ENCODE measurements at regions not wholly inside any gene's neighbourhood (a gene's known extent, or its start where the extent isn't known, plus 50 kb on each side); places are given as distances from the start of the nearest gene placed in this dataset.

GRCh38 chr10:2836921-2837662 is 230.3 kb upstream of the PFKP start:
- DNase-seq = no peak
- WGBS, 3 donors = 90 to 91% (median 90%) methylated on average over 22 of the region's 22 CpGs
- H3K36me3 ChIP-seq (ENCODE audit: insufficient read depth in 1 of 2, low read depth in 1 of 2) = no peaks in the 10 kb centered on the region
- intact Hi-C loops (cut with DNase I) = no loop called here
- TF ChIP-seq, protein P1, sequence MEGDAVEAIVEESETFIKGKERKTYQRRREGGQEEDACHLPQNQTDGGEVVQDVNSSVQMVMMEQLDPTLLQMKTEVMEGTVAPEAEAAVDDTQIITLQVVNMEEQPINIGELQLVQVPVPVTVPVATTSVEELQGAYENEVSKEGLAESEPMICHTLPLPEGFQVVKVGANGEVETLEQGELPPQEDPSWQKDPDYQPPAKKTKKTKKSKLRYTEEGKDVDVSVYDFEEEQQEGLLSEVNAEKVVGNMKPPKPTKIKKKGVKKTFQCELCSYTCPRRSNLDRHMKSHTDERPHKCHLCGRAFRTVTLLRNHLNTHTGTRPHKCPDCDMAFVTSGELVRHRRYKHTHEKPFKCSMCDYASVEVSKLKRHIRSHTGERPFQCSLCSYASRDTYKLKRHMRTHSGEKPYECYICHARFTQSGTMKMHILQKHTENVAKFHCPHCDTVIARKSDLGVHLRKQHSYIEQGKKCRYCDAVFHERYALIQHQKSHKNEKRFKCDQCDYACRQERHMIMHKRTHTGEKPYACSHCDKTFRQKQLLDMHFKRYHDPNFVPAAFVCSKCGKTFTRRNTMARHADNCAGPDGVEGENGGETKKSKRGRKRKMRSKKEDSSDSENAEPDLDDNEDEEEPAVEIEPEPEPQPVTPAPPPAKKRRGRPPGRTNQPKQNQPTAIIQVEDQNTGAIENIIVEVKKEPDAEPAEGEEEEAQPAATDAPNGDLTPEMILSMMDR (IDR thresholded peaks at IDR 0.05) = no peak
- H3K27ac ChIP-seq = no peak overlapping the region
- no peak overlapping the region for H3K4me3 ChIP-seq
- H3K27me3 ChIP-seq (ENCODE audit: insufficient read depth in 3 of 3, low read length in 2 of 3) = no peaks in the 10 kb centered on the region
- H3K9me3 ChIP-seq = no peaks in the 10 kb centered on the region
- H3K4me1 ChIP-seq = no peaks in the 10 kb centered on the region
- no peak for ATAC-seq

GRCh38 chr10:2834214-2834613 is 233.1 kb upstream of the PFKP start:
- Histone ChIP-seq H3K9me3 (no peaks in the 10 kb centered on the region), H3K27me3 (ENCODE audit: insufficient read depth in 3 of 3, low read length in 2 of 3) (no peaks in the 10 kb centered on the region), H3K4me3 (no peak overlapping the region), H3K4me1 (no peaks in the 10 kb centered on the region), H3K27ac (no peak overlapping the region), H3K36me3 (ENCODE audit: insufficient read depth in 1 of 2, low read depth in 1 of 2) (no peaks in the 10 kb centered on the region)
- no peak for DNase-seq
- no peak for ATAC-seq
- WGBS, 3 donors = 24 to 28% (median 26%) methylated on average over 2 of the region's 2 CpGs
- TF ChIP-seq, protein P1 (IDR thresholded peaks at IDR 0.05) = no peak
- intact Hi-C loops (cut with DNase I) = no loop called here

DNA sequence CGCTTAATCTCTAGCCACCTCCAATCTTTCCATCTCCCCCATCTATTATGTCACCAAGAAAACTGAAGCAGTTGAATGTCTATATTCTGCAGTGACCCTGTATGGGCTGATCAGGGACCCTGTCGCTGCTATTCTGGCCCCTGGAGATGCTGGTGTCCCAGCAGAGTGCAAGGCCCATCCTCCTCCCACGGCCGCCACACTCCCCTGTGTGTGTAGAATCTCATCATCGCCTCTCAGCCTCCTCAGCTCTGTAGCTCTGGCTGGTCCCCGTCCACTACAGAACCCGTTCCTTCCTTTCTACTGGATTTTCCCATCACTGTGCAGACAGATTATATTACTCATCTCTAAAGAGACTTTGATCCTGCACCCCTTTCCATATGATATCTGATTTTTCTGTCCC is 235.8 kb upstream of the PFKP start:
- Histone ChIP-seq H3K4me1 (no peaks in the 10 kb centered on the region), H3K4me3 (no peak overlapping the region), H3K27me3 (ENCODE audit: insufficient read depth in 3 of 3, low read length in 2 of 3) (no peaks in the 10 kb centered on the region), H3K9me3 (no peaks in the 10 kb centered on the region), H3K36me3 (ENCODE audit: insufficient read depth in 1 of 2, low read depth in 1 of 2) (no peaks in the 10 kb centered on the region), H3K27ac (no peak overlapping the region)
- WGBS, 3 donors = 71 to 79% (median 71%) methylated on average over 7 of the region's 7 CpGs
- ATAC-seq (no peak), DNase-seq (no peak)
- intact Hi-C loops (cut with DNase I) = no loop called here
- TF ChIP-seq, protein P1 (IDR thresholded peaks at IDR 0.05) = no peak

GRCh38 chr10:2828741-2829140 is 238.6 kb upstream of the PFKP start:
- TF ChIP-seq, protein P1 (IDR thresholded peaks at IDR 0.05) = no peak
- Histone ChIP-seq H3K27me3 (ENCODE audit: insufficient read depth in 3 of 3, low read length in 2 of 3) (no peaks in the 10 kb centered on the region), H3K9me3 (no peaks in the 10 kb centered on the region), H3K36me3 (ENCODE audit: insufficient read depth in 1 of 2, low read depth in 1 of 2) (no peaks in the 10 kb centered on the region), H3K4me1 (no peaks in the 10 kb centered on the region), H3K27ac (no peak overlapping the region), H3K4me3 (no peak overlapping the region)
- ATAC-seq (no peak), DNase-seq (no peak)
- intact Hi-C loops (cut with DNase I) = no loop called here
- WGBS, 3 donors = 84 to 88% (median 85%) methylated on average over 14 of the region's 14 CpGs

DNA sequence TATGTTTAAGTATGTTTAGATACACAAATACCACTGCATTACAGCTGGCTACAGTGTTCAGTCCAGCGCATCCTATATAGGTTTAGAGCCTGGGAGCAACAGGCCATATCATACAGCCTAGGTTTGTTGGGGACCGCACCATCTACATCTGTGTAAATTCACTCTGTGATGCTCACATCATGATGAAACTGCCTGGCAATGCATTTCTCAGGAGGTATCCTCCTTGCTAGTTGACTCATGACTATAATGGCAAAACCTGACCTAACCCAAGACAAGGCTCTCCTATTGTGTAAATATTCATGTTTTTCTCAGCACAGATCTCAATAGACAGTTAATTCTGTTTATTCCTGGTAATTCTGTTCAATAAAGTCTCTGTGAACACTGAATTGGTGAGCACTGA is 240.7 kb upstream of the PFKP start:
- Histone ChIP-seq H3K4me3 (no peak overlapping the region), H3K36me3 (ENCODE audit: insufficient read depth in 1 of 2, low read depth in 1 of 2) (no peaks in the 10 kb centered on the region), H3K27ac (no peak overlapping the region), H3K4me1 (no peaks in the 10 kb centered on the region), H3K9me3 (no peaks in the 10 kb centered on the region), H3K27me3 (ENCODE audit: insufficient read depth in 3 of 3, low read length in 2 of 3) (no peaks in the 10 kb centered on the region)
- ATAC-seq (no peak), DNase-seq (no peak)
- WGBS, 3 donors = 45 to 74% (median 48%) methylated on average over 2 of the region's 2 CpGs
- intact Hi-C loops (cut with DNase I) = no loop called here
- TF ChIP-seq, protein P1 (IDR thresholded peaks at IDR 0.05) = no peak
